Breast epithelium (tissue), 4 donors: ENCODE measurements at regions not wholly inside any gene's neighbourhood (a gene's known extent, or its start where the extent isn't known, plus 50 kb on each side); places are given as distances from the start of the nearest gene placed in this dataset.
"Not testable (repeated sequence)": the region's sequence is repeated elsewhere in the genome, so short reads cannot be mapped to it uniquely, and the experiment has no call there.

Experiments used
- DNase-seq, 2 donors: peaks; one replicate each; pipeline ENCODE4 v3.0.0-alpha.2; 2019; ENCODE audit warnings: low spot score in 2 of 2
- H3K27ac ChIP-seq, 2 donors: fragments of 200-600 bp; sonication (generic) in 1 of 2; one replicate each; pipeline ENCODE4 v1.5.1; 2016 to 2019; ENCODE audit warnings: mild to moderate bottlenecking in 1 of 2
- H3K27me3 ChIP-seq, 2 donors: fragments of 200-600 bp; sonication (generic) in 1 of 2; one replicate each; pipeline versions ENCODE4 v1.5.1 to v1.6.0; 2017 to 2019; ENCODE audit warnings: control low read depth in 1 of 2, mild to moderate bottlenecking in 1 of 2
- H3K36me3 ChIP-seq: fragments of 200-600 bp; one replicate; pipeline ENCODE4 v1.5.1; 2019
- H3K4me1 ChIP-seq, 2 donors: fragments of 200-600 bp; sonication (generic); one replicate each; pipeline ENCODE4 v1.5.1; 2016 to 2019; ENCODE audit warnings: control low read depth in 1 of 2
- H3K4me3 ChIP-seq, 3 donors: fragments of 200-600 bp; sonication (generic); 1 replicate in 2 of 3; 2 replicates in 1 of 3; pipeline ENCODE4 v1.5.1; 2016 to 2019; ENCODE audit warnings: mild to moderate bottlenecking in 3 of 3, moderate library complexity in 2 of 3
- H3K9me3 ChIP-seq, 2 donors: fragments of 200-600 bp; sonication (generic) in 1 of 2; one replicate each; pipeline ENCODE4 v1.5.1; 2016 to 2019; ENCODE audit warnings: control low read depth in 1 of 2
- CTCF ChIP-seq, 3 donors: fragments of 450-650 bp; IDR thresholded peaks; one replicate each; pipeline ENCODE4 v1.5.1; 2016 to 2017; ENCODE audit warnings: antibody characterized with exemption in 3 of 3, mild to moderate bottlenecking in 3 of 3, moderate library complexity in 3 of 3
- POLR2A ChIP-seq: fragments of 450-650 bp; IDR thresholded peaks from one replicate; pipeline ENCODE4 v1.6.1; 2016; ENCODE audit warnings: antibody characterized with exemption, mild to moderate bottlenecking, moderate library complexity
- POLR2AphosphoS5 ChIP-seq, 3 donors: sonication (generic); formaldehyde crosslinking; IDR thresholded peaks; one replicate each; pipeline ENCODE4 v1.6.1; 2017; ENCODE audit warnings: antibody characterized with exemption in 3 of 3
- intact Hi-C: fragments of 100-400 bp; cut with DNase I; formaldehyde crosslinking; loops from one replicate; pipeline ENCODE4 v1.15.1; 2023; ENCODE audit warnings: low total_unique reads

GRCh38 chr4:10787365-10787764, 102.8 kb upstream of the CLNK start:
- Histone ChIP-seq H3K4me3 (no peak overlapping the region), H3K9me3 (no peaks in the 10 kb centered on the region), H3K36me3 (no peaks in the 10 kb centered on the region), H3K4me1 (no peaks in the 10 kb centered on the region), H3K27ac (no peak overlapping the region), H3K27me3 (no peaks in the 10 kb centered on the region)
- TF ChIP-seq POLR2A (no peak), CTCF (IDR thresholded peaks at IDR 0.05) (no peak), POLR2AphosphoS5 (IDR thresholded peaks at IDR 0.05) (no peak)
- intact Hi-C loops = no loop called here
- no peak for DNase-seq

- Histone ChIP-seq H3K9me3 (no peaks in the 10 kb centered on the region), H3K27me3 (no peaks in the 10 kb centered on the region), H3K4me1 (no peaks in the 10 kb centered on the region), H3K27ac (no peak overlapping the region), H3K36me3 (no peaks in the 10 kb centered on the region), H3K4me3 (no peak overlapping the region)
- no peak for TF ChIP-seq POLR2A
- no peak for TF ChIP-seq CTCF (IDR thresholded peaks at IDR 0.05)
- TF ChIP-seq POLR2AphosphoS5 (IDR thresholded peaks at IDR 0.05) = no peak
- DNase-seq = no peak
- intact Hi-C loops = no loop called here
These were observed 100.1 kb upstream of the CLNK start for GRCh38 chr4:10784621-10785020.

- H3K27me3 ChIP-seq = no peaks in the 10 kb centered on the region
- H3K27ac ChIP-seq = no peak overlapping the region
- no peak overlapping the region for H3K4me3 ChIP-seq
- DNase-seq = no peak
- no peaks in the 10 kb centered on the region for H3K9me3 ChIP-seq
- intact Hi-C loops = no loop called here
- TF ChIP-seq POLR2AphosphoS5 (IDR thresholded peaks at IDR 0.05) (no peak), CTCF (IDR thresholded peaks at IDR 0.05) (no peak), POLR2A (no peak)
- no peaks in the 10 kb centered on the region for H3K4me1 ChIP-seq
- H3K36me3 ChIP-seq = no peaks in the 10 kb centered on the region
These were observed 98.8 kb upstream of the CLNK start for GRCh38 chr4:10783351-10783750.

GRCh38 chr4:10781805-10782204, 97.2 kb upstream of the CLNK start:
- Histone ChIP-seq H3K4me1 (no peaks in the 10 kb centered on the region), H3K4me3 (no peak overlapping the region), H3K36me3 (no peaks in the 10 kb centered on the region), H3K27me3 (no peaks in the 10 kb centered on the region), H3K27ac (no peak overlapping the region), H3K9me3 (no peaks in the 10 kb centered on the region)
- intact Hi-C loops = no loop called here
- no peak for TF ChIP-seq POLR2A
- no peak for TF ChIP-seq POLR2AphosphoS5 (IDR thresholded peaks at IDR 0.05)
- TF ChIP-seq CTCF (IDR thresholded peaks at IDR 0.05) = no peak
- no peak for DNase-seq

GRCh38 chr4:10780803-10781202, 96.2 kb upstream of the CLNK start:
- H3K9me3 ChIP-seq, intact Hi-C loops, H3K27me3 ChIP-seq, H3K4me1 ChIP-seq, H3K4me3 ChIP-seq, H3K36me3 ChIP-seq, DNase-seq, H3K27ac ChIP-seq: not testable (repeated sequence)

GRCh38 chr4:10775132-10775531, 90.6 kb upstream of the CLNK start:
- H3K9me3 ChIP-seq, H3K4me1 ChIP-seq, H3K4me3 ChIP-seq, H3K36me3 ChIP-seq, H3K27ac ChIP-seq, DNase-seq, intact Hi-C loops, H3K27me3 ChIP-seq: not testable (repeated sequence)
